C4-2B (cell line): ENCODE measurements at regions not wholly inside any gene's neighbourhood (a gene's known extent, or its start where the extent isn't known, plus 50 kb on each side); places are given as distances from the start of the nearest gene placed in this dataset.

Experiments
- CTCF ChIP-seq: fragments of 450-650 bp; conservative IDR thresholded peaks from 2 replicates; pipeline ENCODE4 v1.5.1; 2017; ENCODE audit warnings: mild to moderate bottlenecking
- ZFX ChIP-seq: fragments of 450-650 bp; IDR thresholded peaks from 2 replicates; pipeline ENCODE4 v1.6.1; 2017

- TF ChIP-seq CTCF (no peak), ZFX (no peak)
Measured at GRCh38 chr16:87238361-87238715, 78.9 kb downstream of the C16orf95 start.
